ENCODE measurements at regions not wholly inside any gene's neighbourhood (a gene's known extent, or its start where the extent isn't known, plus 50 kb on each side); places are given as distances from the start of the nearest gene placed in this dataset.

GRCh38 chr4:36493251-36493650 is 211.8 kb downstream of the DTHD1 start:
- no peak for DNase-seq (ENCODE audit: low read depth)

- no peak for DNase-seq (ENCODE audit: low read depth)
These were observed 212.6 kb downstream of the DTHD1 start for GRCh38 chr4:36494016-36494415.

GRCh38 chr4:36494747-36495146 is 213.3 kb downstream of the DTHD1 start:
- DNase-seq (ENCODE audit: low read depth): no peak

- DNase-seq (ENCODE audit: low read depth): no peak
These were observed 220.9 kb downstream of the DTHD1 start for GRCh38 chr4:36502350-36502749.

- no peak for DNase-seq (ENCODE audit: low read depth)
These were observed 227.0 kb downstream of the DTHD1 start for GRCh38 chr4:36508394-36508793.

- DNase-seq (ENCODE audit: low read depth): no peak
These were observed 228.4 kb downstream of the DTHD1 start for GRCh38 chr4:36509845-36510244.

GRCh38 chr4:36511785-36512184 is 230.4 kb downstream of the DTHD1 start:
- no peak for DNase-seq (ENCODE audit: low read depth)

GRCh38 chr4:36516522-36517095 is 235.2 kb downstream of the DTHD1 start:
- no peak for DNase-seq (ENCODE audit: low read depth)

- no peak for DNase-seq (ENCODE audit: low read depth)
These were observed 241.8 kb downstream of the DTHD1 start for GRCh38 chr4:36523182-36523581.

GRCh38 chr4:36532670-36533379 is 251.4 kb downstream of the DTHD1 start:
- DNase-seq (ENCODE audit: low read depth): no peak

GRCh38 chr4:36533944-36534343 is 252.5 kb downstream of the DTHD1 start:
- no peak for DNase-seq (ENCODE audit: low read depth)

- no peak for DNase-seq (ENCODE audit: low read depth)
These were observed 266.0 kb downstream of the DTHD1 start for GRCh38 chr4:36547383-36547782.

GRCh38 chr4:36549252-36549651 is 267.8 kb downstream of the DTHD1 start:
- DNase-seq (ENCODE audit: low read depth): no peak

- no peak for DNase-seq (ENCODE audit: low read depth)
These were observed 268.6 kb downstream of the DTHD1 start for GRCh38 chr4:36549992-36550391.

- no peak for DNase-seq (ENCODE audit: low read depth)
These were observed 270.3 kb downstream of the DTHD1 start for GRCh38 chr4:36551697-36552214.

- DNase-seq (ENCODE audit: low read depth): no peak
These were observed 271.6 kb downstream of the DTHD1 start for GRCh38 chr4:36553029-36553428.

- DNase-seq (ENCODE audit: low read depth): no peak
These were observed 272.0 kb downstream of the DTHD1 start for GRCh38 chr4:36553453-36553852.

- no peak for DNase-seq (ENCODE audit: low read depth)
These were observed 275.6 kb downstream of the DTHD1 start for GRCh38 chr4:36556984-36557383.

- no peak for DNase-seq (ENCODE audit: low read depth)
These were observed 287.2 kb downstream of the DTHD1 start for GRCh38 chr4:36568575-36568974.

GRCh38 chr4:36573441-36573840 is 292.0 kb downstream of the DTHD1 start:
- DNase-seq (ENCODE audit: low read depth): no peak

GRCh38 chr4:36574816-36575215 is 293.4 kb downstream of the DTHD1 start:
- no peak for DNase-seq (ENCODE audit: low read depth)

- no peak for DNase-seq (ENCODE audit: low read depth)
These were observed 300.8 kb downstream of the DTHD1 start for GRCh38 chr4:36582198-36582597.

GRCh38 chr4:36587909-36588472 is 306.6 kb downstream of the DTHD1 start:
- DNase-seq (ENCODE audit: low read depth): no peak
